Stimulated activated CD8-positive, alpha-beta memory T cell treated with anti-CD3 and anti-CD28 coated beads, Interleukin-12 subunit alpha, Interleukin-12 subunit beta, amount 100 ng/mL, for 4 hours (primary cell): ENCODE measurements at regions not wholly inside any gene's neighbourhood (a gene's known extent, or its start where the extent isn't known, plus 50 kb on each side); places are given as distances from the start of the nearest gene placed in this dataset.

ENCODE experiments used
- DNase-seq: peaks from one replicate; pipeline ENCODE4 v3.0.0-alpha.2; 2020; ENCODE audit warnings: low read depth

GRCh38 chr14:98379830-98380229 lies 892.2 kb downstream of the BCL11B start:
- DNase-seq: no peak

GRCh38 chr14:98382662-98383061 lies 889.3 kb downstream of the BCL11B start:
- DNase-seq: no peak

DNA sequence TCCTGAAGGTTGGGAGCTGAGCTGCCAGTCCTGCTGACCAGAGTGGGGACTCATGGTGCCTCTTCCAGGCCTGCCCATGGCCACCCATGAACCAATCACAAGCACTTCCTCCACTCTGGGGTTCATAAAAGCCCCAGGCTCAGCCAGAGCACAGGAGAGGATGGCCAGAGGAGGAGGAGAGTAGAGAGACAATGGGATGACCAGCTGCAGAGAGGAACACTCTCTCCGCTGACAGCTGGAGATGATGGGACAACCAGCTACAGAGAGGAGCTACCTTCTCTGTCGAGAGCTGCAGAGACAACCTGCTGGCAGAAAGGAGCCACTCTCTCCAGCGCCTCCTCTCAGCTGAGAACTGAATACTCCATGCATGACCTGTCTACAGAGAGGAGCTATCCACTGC lies 886.1 kb downstream of the BCL11B start:
- no peak for DNase-seq

DNA sequence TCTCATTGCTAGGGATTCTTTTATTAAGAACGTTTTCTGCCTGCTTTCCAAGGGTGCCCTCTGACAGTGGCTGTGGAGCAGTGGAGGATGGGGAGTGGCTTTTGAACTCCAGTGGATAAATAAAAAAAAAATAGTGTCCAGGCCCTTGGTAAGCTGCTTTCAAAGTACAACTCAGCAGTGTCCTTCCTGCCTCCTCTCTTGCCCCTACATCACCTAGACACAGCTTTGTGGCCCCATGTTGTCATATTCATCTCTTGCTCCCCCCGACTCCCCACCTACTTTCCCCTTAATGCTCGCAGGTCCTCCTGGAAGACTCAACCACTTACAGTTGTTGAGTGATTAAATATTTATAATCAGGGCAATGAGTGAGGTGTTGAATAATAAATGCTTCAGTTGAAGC lies 880.9 kb downstream of the BCL11B start:
- DNase-seq: no peak

DNA sequence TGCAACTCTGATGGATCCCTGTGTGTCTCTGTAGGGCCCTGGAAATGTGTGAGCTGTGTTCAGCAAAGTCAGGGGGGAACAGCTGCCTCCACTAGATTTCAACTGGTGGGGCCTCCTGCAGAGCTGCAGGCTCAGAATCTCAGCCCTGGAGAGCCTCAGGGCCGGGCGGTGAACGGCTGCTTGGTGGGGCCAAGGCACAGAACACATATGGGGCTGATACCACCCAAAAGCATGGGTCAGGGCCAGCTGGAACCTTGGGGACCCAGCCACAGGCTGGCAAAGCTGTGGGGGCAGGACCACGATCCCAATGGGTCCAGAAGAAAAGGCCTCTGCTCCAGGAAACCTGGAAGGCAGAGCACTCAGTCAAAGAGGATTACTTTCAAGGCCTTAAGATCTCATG lies 878.5 kb downstream of the BCL11B start:
- no peak for DNase-seq

DNA sequence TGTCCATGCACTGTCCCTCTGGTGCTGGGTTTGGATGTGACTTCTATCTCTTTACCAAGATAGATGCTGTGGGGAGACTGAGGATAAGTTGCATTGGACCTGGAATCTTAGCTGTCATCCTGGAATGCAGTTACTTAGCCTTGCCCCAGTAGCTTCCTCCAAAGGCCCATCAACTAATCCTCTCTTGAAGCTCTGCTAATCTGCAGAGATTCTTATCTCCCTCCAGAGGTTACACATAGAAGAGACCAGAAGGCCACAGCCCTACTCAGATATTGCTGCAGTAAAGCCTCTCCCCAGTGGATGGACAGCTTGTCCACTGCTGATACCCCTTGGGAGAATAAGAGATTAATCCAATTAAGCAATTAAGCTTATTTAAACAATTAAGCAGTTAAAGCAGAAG lies 867.2 kb downstream of the BCL11B start:
- no peak for DNase-seq

GRCh38 chr14:98408024-98408555 lies 863.9 kb downstream of the BCL11B start:
- DNase-seq: no peak

DNA sequence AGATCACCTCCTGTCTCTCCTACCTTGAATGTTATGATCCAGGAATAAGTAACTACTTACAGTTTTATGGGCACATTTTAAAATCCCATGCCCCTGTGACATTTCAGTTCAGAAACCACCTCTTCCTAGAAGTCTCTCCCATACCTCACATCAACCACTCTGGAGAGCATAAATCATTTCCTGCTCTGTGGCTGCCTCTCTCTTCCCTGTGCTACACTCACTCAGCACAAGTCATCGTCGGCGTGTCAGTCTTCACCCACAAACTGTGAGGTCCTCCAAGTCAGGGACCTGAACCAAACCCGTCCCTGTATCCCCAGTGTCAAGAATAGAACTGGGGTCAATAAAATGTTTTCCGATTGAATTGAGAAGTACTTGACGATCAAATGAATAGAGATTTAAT lies 863.3 kb downstream of the BCL11B start:
- no peak for DNase-seq

DNA sequence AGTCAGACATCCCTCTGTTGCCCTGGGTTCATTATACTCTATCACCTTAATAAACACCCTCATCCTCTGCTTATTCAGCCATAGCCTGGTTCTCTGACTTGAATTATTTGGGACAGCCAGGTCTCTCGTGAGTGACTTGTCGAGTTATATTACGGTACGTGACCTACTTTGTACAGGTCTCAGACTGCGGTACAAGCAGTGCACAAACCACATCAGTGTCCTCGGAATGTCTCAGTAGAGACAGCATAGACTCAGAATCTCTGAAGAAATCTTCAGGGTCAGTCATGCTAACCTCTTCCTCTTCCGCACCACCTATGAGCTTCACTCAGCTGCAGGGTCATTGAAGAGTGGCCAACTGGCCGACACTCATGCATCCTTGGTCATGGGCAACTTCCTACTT lies 860.8 kb downstream of the BCL11B start:
- DNase-seq: no peak

DNA sequence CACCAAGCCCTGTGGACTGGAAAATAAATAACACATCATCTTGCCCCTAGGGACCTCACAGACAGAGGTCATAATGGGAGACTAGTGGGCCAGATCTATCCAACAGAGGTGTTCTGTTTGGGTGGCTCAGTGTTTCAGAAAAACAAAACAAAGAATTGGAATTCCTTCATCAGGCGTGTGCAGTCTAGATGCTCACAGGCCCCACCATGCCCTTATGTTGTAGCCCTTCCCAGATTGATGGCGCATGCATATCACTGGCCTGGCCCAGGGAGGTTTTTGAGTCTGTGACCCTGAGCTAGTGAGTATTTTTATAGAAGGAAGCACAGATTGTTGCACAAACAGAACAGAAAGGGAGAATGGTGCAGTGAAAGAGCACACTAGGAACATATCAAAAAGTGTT lies 859.6 kb downstream of the BCL11B start:
- DNase-seq: no peak

DNA sequence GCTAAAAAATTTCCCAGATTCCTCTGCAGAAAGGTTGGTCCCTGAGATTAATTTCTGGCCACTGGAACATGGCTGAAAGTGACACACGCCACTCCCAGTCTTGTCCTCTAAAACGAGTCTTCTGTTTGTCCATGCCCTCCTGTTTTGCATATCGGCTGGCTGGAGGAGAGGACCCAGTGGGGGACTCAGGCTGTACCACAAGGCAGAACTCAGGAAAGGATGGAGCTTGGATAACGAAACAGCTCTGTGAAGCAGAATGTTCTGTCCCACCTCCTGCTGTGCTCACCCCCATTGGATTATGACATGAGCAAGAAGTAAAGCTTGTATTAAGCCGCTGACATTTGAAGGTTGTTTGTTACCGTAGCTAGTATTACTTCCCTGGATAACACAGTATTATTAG lies 856.2 kb downstream of the BCL11B start:
- no peak for DNase-seq

- no peak for DNase-seq
Measured at GRCh38 chr14:98417001-98417400, 855.0 kb downstream of the BCL11B start.

DNA sequence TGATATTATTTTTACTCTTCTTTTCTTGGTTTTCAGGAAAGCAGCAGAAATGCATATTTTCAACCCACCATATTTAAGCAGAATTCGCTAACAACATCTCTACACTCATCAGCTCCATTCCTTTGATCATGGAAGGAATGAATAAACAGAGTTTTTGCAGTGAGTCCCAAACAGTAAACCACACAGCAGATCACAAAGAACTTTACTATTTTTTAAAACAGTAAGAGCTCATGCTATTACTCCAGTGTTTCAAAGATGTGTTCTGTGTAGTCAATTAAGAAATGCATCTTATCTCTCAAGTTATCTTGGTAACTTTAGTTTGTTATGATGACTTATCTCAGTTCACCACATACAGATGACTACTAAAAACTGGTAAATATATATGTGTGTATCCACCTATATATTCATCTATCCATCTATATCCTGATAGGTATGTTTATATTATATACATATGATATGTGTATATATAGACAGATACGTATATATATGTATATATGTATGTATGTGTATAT lies 843.5 kb downstream of the BCL11B start:
- DNase-seq: no peak

DNA sequence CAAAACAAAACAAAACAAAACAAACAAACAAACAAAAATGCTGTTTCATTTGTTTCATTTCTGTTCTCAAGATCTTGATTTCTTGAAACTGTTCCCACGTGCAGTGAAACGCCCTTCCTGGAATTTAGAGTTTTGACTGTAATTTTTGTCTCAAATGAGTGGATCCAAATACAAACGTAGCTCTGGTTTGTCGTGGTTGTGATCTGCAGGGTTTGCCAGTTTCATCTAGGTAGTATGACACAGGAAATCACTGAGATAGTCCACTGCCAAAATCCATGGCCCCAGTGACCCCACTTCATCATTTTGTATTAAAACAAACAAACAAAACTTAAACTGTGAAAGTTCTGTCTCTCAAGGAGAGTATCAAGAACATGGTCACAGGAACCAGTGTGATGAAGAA lies 838.6 kb downstream of the BCL11B start:
- DNase-seq: no peak

DNA sequence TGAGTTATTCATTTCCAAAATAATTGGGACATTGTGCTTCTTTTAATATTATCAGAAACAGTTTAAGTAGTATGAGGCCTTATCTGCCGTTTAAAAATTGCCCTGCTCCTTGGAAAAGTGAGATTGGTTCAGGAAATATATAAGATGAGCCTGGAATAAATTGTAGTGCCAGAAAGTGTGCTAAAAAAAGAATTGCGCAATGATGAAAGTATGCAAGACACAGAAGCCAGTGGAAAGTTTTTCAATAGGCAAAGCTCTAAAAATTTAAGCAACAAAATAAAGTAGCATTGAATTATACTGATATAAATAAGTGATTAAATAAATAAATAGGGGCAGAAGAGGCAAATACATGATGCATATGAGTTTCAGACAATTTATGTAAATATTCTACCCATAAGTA lies 834.9 kb downstream of the BCL11B start:
- DNase-seq: no peak

GRCh38 chr14:98444077-98444476 lies 827.9 kb downstream of the BCL11B start:
- no peak for DNase-seq

DNA sequence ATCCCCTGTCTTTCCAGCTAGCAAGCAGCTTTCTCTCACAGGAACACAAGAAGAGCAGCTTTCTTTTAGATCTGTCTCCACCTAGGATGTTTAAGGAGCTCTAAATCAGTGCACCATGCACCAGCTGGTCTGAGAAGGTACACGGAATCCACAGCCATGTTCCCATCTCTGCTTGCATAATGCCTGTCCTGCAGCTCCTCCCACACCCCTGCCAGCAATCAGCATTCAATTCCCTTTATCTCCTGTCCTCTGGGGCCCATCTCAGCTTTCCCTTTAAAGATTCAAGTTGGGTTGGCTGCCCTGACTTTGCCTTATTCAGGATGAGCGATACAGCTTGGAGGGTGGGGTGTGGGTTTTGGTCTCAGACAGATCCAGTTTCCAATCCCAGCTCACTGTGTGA lies 826.3 kb downstream of the BCL11B start:
- DNase-seq: no peak

DNA sequence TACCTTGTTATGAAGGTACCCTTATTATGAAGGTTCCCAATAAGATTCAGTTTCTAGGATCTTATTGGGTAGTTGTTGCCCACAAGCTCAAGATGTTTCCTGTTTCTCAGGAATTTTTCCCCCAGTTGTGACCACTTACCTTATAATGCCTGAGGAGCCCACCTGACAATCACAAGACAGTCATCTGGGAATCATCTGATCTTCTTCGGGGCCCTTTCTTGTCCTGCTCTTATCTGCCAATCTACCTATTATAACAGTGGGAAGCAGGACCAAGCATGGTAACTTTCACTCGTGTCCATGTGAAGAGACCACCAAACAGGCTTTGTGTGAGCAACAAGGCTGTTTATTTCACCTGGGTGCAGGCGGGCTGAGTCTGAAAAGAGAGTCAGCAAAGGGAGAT lies 825.5 kb downstream of the BCL11B start:
- no peak for DNase-seq

DNA sequence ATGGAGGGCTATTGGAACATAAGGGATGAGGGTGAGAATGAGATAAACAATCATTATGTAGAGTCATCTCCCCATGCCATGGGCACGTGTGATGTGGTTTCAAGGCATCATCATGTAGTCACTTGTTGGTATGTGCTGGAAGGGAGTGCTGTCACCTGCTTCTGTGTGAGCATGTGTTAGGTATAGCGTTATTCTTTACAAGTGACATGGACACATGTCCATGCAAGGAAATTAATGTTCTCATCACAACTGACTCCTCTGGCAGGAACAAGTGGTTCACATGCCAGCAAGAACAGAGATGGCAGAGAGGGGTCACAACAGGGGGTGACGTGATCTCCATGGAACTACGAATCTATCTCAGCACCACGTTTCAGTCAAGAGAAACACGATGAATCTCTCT lies 815.8 kb downstream of the BCL11B start:
- no peak for DNase-seq

- no peak for DNase-seq
Measured at GRCh38 chr14:98458702-98459101, 813.3 kb downstream of the BCL11B start.

GRCh38 chr14:98462908-98463307 lies 809.1 kb downstream of the BCL11B start:
- DNase-seq: no peak

- no peak for DNase-seq
Measured at GRCh38 chr14:98466807-98467206, 805.2 kb downstream of the BCL11B start.

DNA sequence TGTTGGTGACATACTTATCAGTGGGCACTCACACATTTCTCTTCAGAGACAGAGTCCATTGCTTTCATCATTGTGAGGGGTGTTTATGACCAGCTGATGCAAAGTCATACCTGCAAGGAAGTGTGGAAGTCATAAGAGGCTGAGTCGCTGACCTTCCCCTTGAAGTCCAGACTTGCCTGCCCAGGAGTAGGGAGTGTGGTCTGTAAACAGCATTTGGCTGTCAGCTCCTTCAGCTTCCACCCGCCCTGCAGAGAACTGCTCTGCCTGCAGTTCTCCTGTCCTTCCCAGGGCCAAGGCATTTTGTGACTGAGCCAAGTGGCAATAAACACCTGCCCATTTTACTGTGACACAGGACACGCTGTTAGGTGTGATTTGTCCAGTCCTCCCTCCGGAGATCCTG lies 801.3 kb downstream of the BCL11B start:
- no peak for DNase-seq

- DNase-seq: no peak
Measured at GRCh38 chr14:98474900-98475299, 797.1 kb downstream of the BCL11B start.

DNA sequence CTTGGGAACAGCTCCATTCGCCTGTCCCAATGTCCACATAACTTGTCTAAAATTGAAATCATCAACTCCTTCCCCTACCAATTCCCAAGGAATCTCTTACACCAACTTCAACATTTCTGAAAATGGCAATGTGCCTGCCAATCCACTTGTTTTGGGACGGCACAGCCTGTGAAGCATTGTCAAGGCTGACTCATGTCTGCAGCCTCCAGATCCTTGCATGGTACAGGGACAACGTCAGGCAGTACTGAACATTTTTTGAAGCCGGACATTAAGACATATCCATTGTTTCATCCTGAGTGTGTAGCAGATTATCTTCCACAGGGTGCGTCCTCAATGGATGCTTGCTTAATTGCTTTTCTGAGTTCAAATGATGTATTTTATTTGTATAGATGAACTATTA lies 794.1 kb downstream of the BCL11B start:
- DNase-seq: no peak
